NCI-H526 treated with DMSO at 0.1 percent for 48 hours (cell line): ENCODE measurements at regions not wholly inside any gene's neighbourhood (a gene's known extent, or its start where the extent isn't known, plus 50 kb on each side); places are given as distances from the start of the nearest gene placed in this dataset.

Source experiments
- DNase-seq: peaks from one replicate; lab custom pipeline; 2025; lab: John Stamatoyannopoulos, UW

GRCh38 chr10:6342096-6342685 lies 139.5 kb downstream of the PFKFB3 start:
- DNase-seq, result peak; percentile 20

GRCh38 chr10:6343305-6344010 lies 140.7 kb downstream of the PFKFB3 start:
- no peak for DNase-seq

- DNase-seq, result no peak
Observed at GRCh38 chr10:6345404-6345803, 142.7 kb downstream of the PFKFB3 start.

- no peak for DNase-seq
Observed at GRCh38 chr10:6346631-6347030, 143.9 kb downstream of the PFKFB3 start.

- DNase-seq, result no peak
Observed at GRCh38 chr10:6347391-6347951, 144.7 kb downstream of the PFKFB3 start.

GRCh38 chr10:6348096-6348874 lies 145.6 kb downstream of the PFKFB3 start:
- DNase-seq, result peak; percentile 40

GRCh38 chr10:6349846-6350535 lies 147.3 kb downstream of the PFKFB3 start:
- no peak for DNase-seq

- DNase-seq, result no peak
Observed at GRCh38 chr10:6350609-6351008, 147.9 kb downstream of the PFKFB3 start.

- DNase-seq, result no peak
Observed at GRCh38 chr10:6351495-6351894, 148.8 kb downstream of the PFKFB3 start.

GRCh38 chr10:6353526-6353925 lies 150.8 kb downstream of the PFKFB3 start:
- DNase-seq, result no peak

GRCh38 chr10:6354168-6354772 lies 151.5 kb downstream of the PFKFB3 start:
- DNase-seq, result no peak

GRCh38 chr10:6356280-6356793 lies 153.6 kb downstream of the PFKFB3 start:
- DNase-seq, result no peak

GRCh38 chr10:6361869-6362268 lies 159.1 kb downstream of the PFKFB3 start:
- no peak for DNase-seq

GRCh38 chr10:6362879-6363278 lies 160.1 kb downstream of the PFKFB3 start:
- DNase-seq, result no peak

- DNase-seq, result no peak
Observed at GRCh38 chr10:6363511-6363910, 160.8 kb downstream of the PFKFB3 start.

GRCh38 chr10:6364283-6364682 lies 161.6 kb downstream of the PFKFB3 start:
- DNase-seq, result no peak

GRCh38 chr10:6364893-6365292 lies 162.2 kb downstream of the PFKFB3 start:
- no peak for DNase-seq

GRCh38 chr10:6365384-6365783 lies 162.7 kb downstream of the PFKFB3 start:
- DNase-seq, result no peak
